Right atrium auricular region (tissue), 2 donors: ENCODE measurements at regions not wholly inside any gene's neighbourhood (a gene's known extent, or its start where the extent isn't known, plus 50 kb on each side); places are given as distances from the start of the nearest gene placed in this dataset.

ENCODE experiments used
- DNase-seq: peaks from one replicate; pipeline ENCODE4 v3.0.0-alpha.2; 2019; ENCODE audit warnings: low spot score
- H3K27ac ChIP-seq, 2 donors: fragments of 200-600 bp; sonication (generic); 1 replicate in 1 of 2; 2 replicates in 1 of 2; pipeline ENCODE4 v1.5.1; 2016 to 2019
- H3K27me3 ChIP-seq, 2 donors: fragments of 200-600 bp; sonication (generic); one replicate each; pipeline versions ENCODE4 v1.5.1 to v1.6.0; 2017 to 2019
- H3K36me3 ChIP-seq: fragments of 200-600 bp; sonication (generic); one replicate; pipeline ENCODE4 v1.5.1; 2016
- H3K4me1 ChIP-seq, 2 donors: fragments of 200-600 bp; sonication (generic); one replicate each; pipeline versions ENCODE4 v1.5.1 to v1.6.0; 2017 to 2019
- H3K4me3 ChIP-seq, 2 donors: fragments of 200-600 bp; sonication (generic); 1 replicate in 1 of 2; 2 replicates in 1 of 2; pipeline ENCODE4 v1.5.1; 2017 to 2019; ENCODE audit warnings: mild to moderate bottlenecking in 1 of 2, moderate library complexity in 1 of 2
- H3K9me3 ChIP-seq, 2 donors: fragments of 200-600 bp; sonication (generic); one replicate each; pipeline ENCODE4 v1.5.1; 2019
- CTCF ChIP-seq, 2 donors: fragments of 200-600 bp; sonication (generic); IDR thresholded peaks; one replicate each; pipeline ENCODE4 v1.5.1; 2019; ENCODE audit warnings: antibody characterized with exemption in 2 of 2

- H3K9me3 ChIP-seq = no peaks in the 10 kb centered on the region
- H3K27me3 ChIP-seq = no peaks in the 10 kb centered on the region
- no peak for TF ChIP-seq CTCF (IDR thresholded peaks at IDR 0.05)
- DNase-seq = peak; percentile 9
- H3K36me3 ChIP-seq = no peaks in the 10 kb centered on the region
- no peak overlapping the region for H3K4me3 ChIP-seq
- no peaks in the 10 kb centered on the region for H3K4me1 ChIP-seq
- H3K27ac ChIP-seq = no peak overlapping the region
Observed at GRCh38 chr7:35546691-35547429, 148.1 kb downstream of the HERPUD2 start.

DNA sequence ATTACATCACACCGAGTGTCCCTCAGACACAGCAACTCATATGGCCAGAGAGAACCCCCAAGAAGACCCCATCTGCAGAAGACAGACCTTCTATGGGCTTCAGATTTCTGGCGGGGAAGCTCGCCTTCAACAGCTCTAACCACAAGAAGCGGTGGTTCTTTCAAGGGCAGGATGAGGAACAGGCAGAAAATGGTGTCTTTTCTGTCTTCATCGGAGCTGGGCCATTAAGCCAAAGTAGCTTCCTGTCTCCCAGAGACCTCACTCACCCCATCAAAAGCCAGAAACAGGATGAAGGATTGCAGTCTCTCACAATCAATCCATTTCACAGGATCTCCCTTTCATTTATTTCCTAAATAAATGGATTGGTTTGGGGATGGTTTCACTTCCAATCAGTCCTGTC is 149.1 kb downstream of the HERPUD2 start:
- no peaks in the 10 kb centered on the region for H3K27me3 ChIP-seq
- no peak overlapping the region for H3K27ac ChIP-seq
- H3K4me1 ChIP-seq = no peaks in the 10 kb centered on the region
- H3K9me3 ChIP-seq = no peaks in the 10 kb centered on the region
- TF ChIP-seq CTCF (IDR thresholded peaks at IDR 0.05) = no peak
- H3K36me3 ChIP-seq = no peaks in the 10 kb centered on the region
- H3K4me3 ChIP-seq = no peak overlapping the region
- no peak for DNase-seq

- no peak overlapping the region for H3K4me3 ChIP-seq
- TF ChIP-seq CTCF (IDR thresholded peaks at IDR 0.05) = no peak
- H3K4me1 ChIP-seq = no peaks in the 10 kb centered on the region
- DNase-seq = no peak
- H3K27me3 ChIP-seq = no peaks in the 10 kb centered on the region
- H3K9me3 ChIP-seq = no peaks in the 10 kb centered on the region
- H3K27ac ChIP-seq = no peak overlapping the region
- no peaks in the 10 kb centered on the region for H3K36me3 ChIP-seq
Observed at GRCh38 chr7:35544028-35544742, 150.8 kb downstream of the HERPUD2 start.

DNA sequence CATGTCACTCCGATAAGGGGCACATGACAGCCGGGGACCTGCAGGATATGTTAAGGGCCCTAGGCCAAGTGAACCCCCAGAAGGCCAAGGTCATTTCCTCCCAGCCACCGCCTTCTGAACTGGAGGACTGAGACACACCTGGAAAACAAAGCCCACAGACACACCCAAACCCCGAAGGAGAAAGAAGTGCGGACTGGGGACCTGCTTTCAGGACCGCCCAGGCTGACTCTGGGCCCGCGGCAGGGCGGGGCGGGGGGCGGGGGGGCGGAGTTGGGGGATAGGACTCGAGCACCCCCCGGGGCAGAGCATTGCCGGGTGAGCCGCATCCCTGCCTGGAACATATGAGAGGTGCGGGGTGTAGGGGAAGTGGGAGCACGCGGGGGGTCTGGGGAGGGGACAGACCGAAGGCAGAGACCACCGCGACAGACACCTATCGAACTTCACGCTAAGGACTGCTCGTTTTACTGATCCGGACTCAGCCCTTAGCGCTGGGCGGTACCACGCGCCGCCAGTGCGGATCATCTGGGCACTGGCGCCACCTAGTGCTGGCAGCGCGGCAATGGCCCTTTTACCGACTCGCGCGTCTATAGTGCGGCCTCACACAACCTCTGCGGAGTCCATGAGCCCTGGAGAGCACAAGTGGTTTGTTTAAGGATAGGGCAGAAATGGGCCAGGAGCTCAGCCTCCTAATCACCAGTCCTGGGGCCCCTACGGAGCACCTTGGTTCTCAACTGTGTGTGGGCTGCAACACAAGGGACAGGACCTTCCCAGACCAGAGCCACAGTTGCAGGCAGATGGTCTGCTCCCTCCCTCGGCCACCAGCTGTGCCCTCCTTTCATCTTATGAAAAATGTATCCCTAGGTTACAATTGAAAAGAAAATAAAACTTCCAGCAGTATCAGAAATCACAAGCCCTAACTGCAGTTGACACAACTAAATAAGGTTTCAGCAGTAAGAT is 157.6 kb downstream of the HERPUD2 start:
- DNase-seq = peak; percentile 87
- Histone ChIP-seq H3K9me3 (no peaks in the 10 kb centered on the region), H3K27me3 (no peaks in the 10 kb centered on the region), H3K36me3 (no peaks in the 10 kb centered on the region), H3K4me3 (peak overlapping the region; percentile 25 to 58), H3K27ac (peak overlapping the region in 1 of 2 donors; percentile 47), H3K4me1 (peaks cover 0 to 9% of the 10 kb centered on the region in 2 donors)
- TF ChIP-seq CTCF (IDR thresholded peaks at IDR 0.05) = peak; percentile 81 to 96

- Histone ChIP-seq H3K27ac (no peak overlapping the region), H3K9me3 (no peaks in the 10 kb centered on the region), H3K4me3 (no peak overlapping the region), H3K36me3 (no peaks in the 10 kb centered on the region), H3K27me3 (no peaks in the 10 kb centered on the region), H3K4me1 (peaks cover 0 to 9% of the 10 kb centered on the region in 2 donors)
- DNase-seq = peak; percentile 58
- no peak for TF ChIP-seq CTCF (IDR thresholded peaks at IDR 0.05)
Observed at GRCh38 chr7:35536396-35536826, 158.5 kb downstream of the HERPUD2 start.
